ENCODE measurements at regions not wholly inside any gene's neighbourhood (a gene's known extent, or its start where the extent isn't known, plus 50 kb on each side); places are given as distances from the start of the nearest gene placed in this dataset.

DNA sequence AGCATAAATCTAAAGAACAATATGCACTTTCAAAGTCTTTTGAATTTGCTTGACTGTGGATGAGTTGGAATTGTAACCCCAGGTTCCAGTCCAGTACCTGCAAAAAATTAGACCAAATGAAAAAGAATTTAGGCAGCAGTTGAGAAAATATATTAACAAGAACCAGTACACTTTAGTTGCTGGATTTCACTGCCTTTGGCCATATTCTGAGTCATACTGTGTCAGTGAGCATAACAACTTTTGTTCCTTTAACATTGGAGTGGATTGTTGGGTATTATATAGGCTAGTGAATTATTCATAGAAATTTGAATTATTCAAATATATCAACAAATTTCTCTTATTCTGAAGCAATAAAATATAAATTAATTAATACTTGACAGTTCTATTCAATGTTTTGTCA lies 101.5 kb upstream of the SMAD1 start:
- TF ChIP-seq, protein P1, sequence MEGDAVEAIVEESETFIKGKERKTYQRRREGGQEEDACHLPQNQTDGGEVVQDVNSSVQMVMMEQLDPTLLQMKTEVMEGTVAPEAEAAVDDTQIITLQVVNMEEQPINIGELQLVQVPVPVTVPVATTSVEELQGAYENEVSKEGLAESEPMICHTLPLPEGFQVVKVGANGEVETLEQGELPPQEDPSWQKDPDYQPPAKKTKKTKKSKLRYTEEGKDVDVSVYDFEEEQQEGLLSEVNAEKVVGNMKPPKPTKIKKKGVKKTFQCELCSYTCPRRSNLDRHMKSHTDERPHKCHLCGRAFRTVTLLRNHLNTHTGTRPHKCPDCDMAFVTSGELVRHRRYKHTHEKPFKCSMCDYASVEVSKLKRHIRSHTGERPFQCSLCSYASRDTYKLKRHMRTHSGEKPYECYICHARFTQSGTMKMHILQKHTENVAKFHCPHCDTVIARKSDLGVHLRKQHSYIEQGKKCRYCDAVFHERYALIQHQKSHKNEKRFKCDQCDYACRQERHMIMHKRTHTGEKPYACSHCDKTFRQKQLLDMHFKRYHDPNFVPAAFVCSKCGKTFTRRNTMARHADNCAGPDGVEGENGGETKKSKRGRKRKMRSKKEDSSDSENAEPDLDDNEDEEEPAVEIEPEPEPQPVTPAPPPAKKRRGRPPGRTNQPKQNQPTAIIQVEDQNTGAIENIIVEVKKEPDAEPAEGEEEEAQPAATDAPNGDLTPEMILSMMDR (IDR thresholded peaks at IDR 0.05) = no peak
- no peak for TF ChIP-seq EP300 (IDR thresholded peaks at IDR 0.05)

Measured in stomach (tissue), 4 donors.